ENCODE measurements at regions not wholly inside any gene's neighbourhood (a gene's known extent, or its start where the extent isn't known, plus 50 kb on each side); places are given as distances from the start of the nearest gene placed in this dataset.

GRCh38 chr22:47460176-47460575 lies 697.7 kb downstream of the TBC1D22A start:
- TF ChIP-seq CTCF (tag by site-specific recombination; IDR thresholded peaks at IDR 0.05) (no peak), ZNF138 (tag by site-specific recombination; IDR thresholded peaks at IDR 0.05; ENCODE audit: borderline replicate concordance) (no peak)
